ENCODE measurements at regions not wholly inside any gene's neighbourhood (a gene's known extent, or its start where the extent isn't known, plus 50 kb on each side); places are given as distances from the start of the nearest gene placed in this dataset.

DNA sequence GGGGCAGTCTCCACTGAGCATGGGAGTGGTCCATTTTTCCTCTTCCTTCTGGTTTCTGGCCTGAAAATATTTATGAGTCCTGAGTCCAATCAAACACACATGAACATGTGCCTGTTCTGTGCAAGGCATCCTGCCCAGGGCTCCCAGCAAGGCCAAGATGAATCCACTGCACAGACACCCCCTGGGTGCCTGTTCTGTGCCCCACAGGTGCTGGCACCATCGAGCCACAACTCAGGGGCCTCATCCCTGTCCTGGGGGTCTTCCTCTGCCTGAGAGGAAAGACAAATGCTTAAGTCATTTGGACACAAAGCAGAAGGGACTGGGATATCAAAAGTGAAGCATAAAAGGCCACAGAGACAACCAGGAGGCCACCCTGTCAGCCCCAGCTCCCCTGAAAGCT is 87.4 kb upstream of the IQSEC1 start:
- TF ChIP-seq POLR2A (IDR thresholded peaks at IDR 0.05) (no peak), POLR2AphosphoS5 (IDR thresholded peaks at IDR 0.05) (no peak)
- TF ChIP-seq, protein P1, sequence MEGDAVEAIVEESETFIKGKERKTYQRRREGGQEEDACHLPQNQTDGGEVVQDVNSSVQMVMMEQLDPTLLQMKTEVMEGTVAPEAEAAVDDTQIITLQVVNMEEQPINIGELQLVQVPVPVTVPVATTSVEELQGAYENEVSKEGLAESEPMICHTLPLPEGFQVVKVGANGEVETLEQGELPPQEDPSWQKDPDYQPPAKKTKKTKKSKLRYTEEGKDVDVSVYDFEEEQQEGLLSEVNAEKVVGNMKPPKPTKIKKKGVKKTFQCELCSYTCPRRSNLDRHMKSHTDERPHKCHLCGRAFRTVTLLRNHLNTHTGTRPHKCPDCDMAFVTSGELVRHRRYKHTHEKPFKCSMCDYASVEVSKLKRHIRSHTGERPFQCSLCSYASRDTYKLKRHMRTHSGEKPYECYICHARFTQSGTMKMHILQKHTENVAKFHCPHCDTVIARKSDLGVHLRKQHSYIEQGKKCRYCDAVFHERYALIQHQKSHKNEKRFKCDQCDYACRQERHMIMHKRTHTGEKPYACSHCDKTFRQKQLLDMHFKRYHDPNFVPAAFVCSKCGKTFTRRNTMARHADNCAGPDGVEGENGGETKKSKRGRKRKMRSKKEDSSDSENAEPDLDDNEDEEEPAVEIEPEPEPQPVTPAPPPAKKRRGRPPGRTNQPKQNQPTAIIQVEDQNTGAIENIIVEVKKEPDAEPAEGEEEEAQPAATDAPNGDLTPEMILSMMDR (IDR thresholded peaks at IDR 0.05): no peak

Measured in gastroesophageal sphincter (tissue), 3 donors.